CD4-positive, alpha-beta T cell treated with Interleukin-12 subunit alpha and Interleukin-12 subunit beta, for 1 hour (primary cell): ENCODE measurements at regions not wholly inside any gene's neighbourhood (a gene's known extent, or its start where the extent isn't known, plus 50 kb on each side); places are given as distances from the start of the nearest gene placed in this dataset.

Source experiments
- DNase-seq: peaks from one replicate; pipeline ENCODE4 v3.0.0-alpha.2; 2020

GRCh38 chr5:3891113-3891512 lies 295.5 kb downstream of the IRX1 start:
- no peak for DNase-seq

- DNase-seq: no peak
These were observed 297.9 kb downstream of the IRX1 start for GRCh38 chr5:3893527-3893926.

- DNase-seq: no peak
These were observed 298.3 kb downstream of the IRX1 start for GRCh38 chr5:3893975-3894374.

- DNase-seq: no peak
These were observed 300.5 kb downstream of the IRX1 start for GRCh38 chr5:3896098-3896497.

DNA sequence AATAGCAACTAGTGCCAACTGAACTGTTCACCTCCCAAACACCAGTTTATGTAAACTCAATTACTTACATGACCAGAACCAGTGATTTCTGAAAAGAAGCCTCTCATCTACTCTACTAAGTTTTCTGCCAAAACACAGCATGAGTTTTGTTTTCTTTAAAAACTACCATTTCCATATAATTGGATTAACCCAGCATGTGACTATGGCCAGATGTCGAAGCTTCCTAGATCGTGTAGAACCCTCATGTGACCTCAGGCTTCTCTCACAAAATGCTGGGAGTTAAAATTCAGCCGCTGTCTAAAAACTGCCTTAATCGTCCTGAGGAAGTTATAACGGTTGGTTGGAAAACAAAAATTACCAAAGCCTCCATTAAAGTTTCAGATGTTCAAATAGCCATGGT lies 303.5 kb downstream of the IRX1 start:
- no peak for DNase-seq

- no peak for DNase-seq
These were observed 309.0 kb downstream of the IRX1 start for GRCh38 chr5:3904584-3904983.

DNA sequence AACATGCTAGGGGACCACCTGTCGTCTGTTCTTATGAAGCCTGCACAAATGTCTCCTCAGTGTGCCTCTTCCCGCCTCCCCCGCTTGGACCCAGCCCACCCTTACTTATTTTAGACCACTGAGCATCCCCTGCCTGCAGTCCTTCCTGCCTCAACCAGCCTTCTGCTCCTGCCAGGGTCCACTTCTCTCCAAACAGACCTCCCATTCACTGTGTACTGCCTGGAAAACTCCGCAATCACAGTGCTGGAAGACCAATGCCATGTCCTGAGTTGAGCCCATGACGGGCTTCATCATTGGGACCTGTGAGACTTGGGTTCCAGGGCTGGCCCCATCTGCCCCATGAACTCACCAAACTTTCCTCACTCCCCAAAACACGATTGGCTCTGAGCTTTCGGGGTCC lies 309.4 kb downstream of the IRX1 start:
- DNase-seq: no peak

DNA sequence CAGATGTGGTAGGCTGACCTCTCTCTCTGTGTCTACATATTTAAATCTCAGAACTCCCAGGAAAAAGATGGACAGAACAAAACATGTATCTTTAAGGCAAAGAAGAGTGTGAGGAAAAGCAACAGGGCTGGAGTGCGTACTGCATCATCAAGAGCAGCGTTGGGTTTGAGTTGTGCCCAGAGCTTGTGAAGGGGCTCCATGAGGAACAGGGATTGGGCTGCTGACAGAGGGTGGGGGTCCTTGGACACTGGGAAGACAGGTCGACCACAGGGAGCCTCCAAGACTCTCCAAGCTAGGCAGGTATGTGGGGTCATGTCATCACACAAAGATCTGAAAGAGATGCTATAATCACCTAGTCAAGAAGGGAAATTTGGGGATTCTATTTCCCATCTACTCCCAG lies 309.9 kb downstream of the IRX1 start:
- no peak for DNase-seq

GRCh38 chr5:3911111-3911510 lies 315.5 kb downstream of the IRX1 start:
- DNase-seq: no peak

- no peak for DNase-seq
These were observed 316.1 kb downstream of the IRX1 start for GRCh38 chr5:3911773-3912172.

GRCh38 chr5:3912790-3913189 lies 317.2 kb downstream of the IRX1 start:
- no peak for DNase-seq

- no peak for DNase-seq
These were observed 317.6 kb downstream of the IRX1 start for GRCh38 chr5:3913279-3913678.

DNA sequence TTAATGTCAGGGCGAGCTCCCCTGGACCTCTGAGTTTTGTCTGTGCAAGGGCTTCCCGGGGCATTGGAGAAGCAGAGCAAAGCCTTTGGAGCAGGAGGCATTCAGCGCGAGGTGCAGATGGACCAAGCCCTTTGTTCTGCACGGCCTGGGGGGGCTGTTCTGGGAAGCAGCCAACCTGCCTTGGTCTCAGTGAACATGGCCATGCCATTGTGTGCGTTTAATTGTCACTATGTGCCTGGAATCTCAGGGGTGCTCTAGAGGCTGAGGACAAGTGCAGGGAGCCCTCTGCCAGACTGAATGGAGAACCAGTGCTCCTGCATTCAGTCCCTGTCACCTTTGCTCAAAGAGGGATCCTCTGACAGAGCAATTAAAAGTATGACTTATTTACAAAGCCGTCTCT lies 329.4 kb downstream of the IRX1 start:
- DNase-seq: no peak

DNA sequence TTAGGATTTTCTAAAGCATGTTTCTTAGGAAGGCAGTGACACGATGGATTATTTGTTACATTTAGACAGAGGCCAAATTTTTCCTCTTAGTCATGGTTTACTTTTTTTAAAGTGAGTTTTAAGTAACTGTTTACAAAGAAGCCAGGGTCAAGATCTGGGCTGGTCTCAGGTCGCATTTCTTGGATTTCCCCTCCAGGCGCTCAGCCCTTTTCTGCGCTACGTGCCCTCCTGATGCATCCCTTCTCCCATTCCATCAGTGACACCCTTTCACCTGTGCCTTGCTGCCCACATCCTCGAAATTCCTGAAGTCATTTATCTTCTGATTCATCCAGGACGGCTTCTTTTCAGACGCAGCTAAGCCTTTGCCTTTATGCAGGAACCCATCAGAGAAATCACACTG lies 330.3 kb downstream of the IRX1 start:
- DNase-seq: no peak

DNA sequence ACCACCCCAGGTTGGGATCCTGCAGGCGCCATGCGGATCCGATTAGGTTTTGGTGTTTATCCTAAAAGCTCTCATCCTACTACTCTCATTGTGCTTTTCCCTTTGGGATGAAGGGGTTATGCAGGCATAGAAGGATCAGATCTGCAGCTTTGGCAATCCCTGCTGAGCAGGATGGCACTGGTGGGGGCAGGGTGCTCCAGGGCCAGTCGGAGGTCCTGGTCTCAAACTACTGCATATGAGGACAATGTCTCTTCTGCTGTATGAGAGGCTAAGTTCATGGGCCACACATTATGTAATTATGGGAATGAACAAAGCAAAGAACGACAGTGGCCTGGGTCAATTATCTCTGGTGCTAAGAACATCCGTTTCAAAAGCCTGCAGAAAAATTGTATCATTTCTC lies 334.2 kb downstream of the IRX1 start:
- DNase-seq: no peak

- DNase-seq: no peak
These were observed 336.3 kb downstream of the IRX1 start for GRCh38 chr5:3931976-3932375.

DNA sequence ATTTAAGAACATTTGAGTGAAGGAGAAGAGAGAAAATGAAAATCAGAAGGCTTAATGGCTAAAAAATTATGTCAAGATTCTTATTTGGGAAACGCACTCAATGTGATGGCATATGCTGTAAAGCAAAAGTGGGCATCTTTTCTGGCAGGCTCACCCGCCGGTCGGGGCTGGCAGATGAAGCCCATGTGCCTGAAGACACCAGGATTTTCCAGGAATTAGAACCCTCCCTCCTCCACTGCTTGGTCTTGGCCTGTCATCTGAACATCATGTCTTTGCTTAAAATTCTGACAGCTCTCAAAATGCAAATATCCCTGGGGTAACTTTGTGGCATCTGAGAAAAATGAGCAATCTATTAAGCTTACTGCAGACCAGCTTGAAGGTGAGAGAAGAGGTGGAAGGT lies 337.9 kb downstream of the IRX1 start:
- DNase-seq: no peak

- DNase-seq: no peak
These were observed 338.3 kb downstream of the IRX1 start for GRCh38 chr5:3933966-3934365.

DNA sequence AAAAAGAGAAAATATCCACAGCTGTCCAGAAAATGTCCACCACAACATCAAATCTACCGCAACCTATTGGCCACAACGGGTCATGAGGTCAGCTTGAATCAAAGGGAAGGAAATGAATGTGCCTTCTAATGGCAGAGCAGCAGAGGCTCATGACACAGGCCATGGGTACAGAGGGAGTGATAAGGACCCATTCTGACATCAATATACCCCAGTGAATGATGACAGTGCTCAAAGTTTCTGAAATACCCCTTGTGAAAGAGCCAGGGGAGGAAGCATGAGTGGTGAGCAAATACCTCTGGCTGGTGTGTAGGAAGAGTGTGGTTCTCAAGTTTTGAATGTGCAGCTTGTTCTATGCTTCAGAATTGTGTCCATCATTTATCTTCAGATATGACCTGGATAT lies 348.2 kb downstream of the IRX1 start:
- no peak for DNase-seq

DNA sequence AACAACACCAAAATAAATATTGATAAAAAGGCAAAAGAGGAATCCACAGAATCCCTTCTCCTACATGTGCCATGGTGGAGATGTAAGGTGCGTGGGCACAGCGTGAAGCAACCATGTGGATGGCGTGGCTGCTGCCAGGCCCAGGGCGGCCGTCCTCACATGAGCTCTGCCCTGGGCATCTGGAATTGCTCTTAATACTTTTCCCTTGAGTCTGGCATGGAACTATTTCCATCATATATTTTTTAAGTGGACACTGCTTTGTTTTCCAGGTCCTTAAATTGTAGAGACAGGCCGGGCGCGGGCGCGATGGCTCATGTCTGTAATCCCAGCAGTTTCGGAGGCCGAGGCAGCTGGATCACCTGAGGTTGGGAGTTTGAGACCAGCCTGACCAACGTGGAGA lies 349.3 kb downstream of the IRX1 start:
- no peak for DNase-seq

DNA sequence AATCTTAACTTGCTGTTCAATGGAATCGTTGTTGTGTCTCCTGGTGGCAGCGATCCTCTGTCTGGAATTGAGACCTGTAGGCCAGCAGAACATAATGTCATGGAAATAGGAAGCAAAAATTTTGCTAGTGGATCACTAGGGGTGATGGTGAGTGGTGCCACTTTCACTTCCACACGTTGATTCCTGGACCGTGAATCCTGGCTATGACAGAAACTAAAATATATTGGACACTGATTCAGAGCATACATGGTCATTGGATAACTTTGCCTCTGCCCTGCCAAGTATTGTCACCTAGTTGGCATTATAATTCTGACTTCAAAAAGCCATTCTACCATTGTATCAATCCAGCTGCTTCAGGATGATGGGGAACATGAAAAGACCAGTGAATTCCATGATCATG lies 353.2 kb downstream of the IRX1 start:
- no peak for DNase-seq

- no peak for DNase-seq
These were observed 358.6 kb downstream of the IRX1 start for GRCh38 chr5:3954199-3954598.

DNA sequence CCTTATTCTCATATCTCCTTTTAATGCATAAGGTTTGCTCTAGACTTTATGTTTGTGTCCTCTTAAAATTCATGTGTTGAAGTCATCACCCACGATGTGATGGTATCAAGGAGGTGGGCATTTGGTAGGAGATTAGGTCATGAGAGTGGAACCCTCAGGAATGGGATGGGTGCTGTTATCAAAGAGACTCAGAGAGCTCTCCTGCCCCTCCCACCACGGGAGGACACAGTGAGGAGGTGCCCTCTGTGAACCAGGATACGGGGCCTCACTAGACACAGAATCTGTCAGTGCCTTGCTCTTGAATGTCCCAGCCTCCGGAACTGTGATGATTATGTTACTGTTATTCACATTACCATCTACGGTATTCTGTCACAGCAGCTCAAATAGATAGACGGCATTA lies 359.0 kb downstream of the IRX1 start:
- DNase-seq: no peak

GRCh38 chr5:3957658-3958057 lies 362.0 kb downstream of the IRX1 start:
- DNase-seq: no peak

DNA sequence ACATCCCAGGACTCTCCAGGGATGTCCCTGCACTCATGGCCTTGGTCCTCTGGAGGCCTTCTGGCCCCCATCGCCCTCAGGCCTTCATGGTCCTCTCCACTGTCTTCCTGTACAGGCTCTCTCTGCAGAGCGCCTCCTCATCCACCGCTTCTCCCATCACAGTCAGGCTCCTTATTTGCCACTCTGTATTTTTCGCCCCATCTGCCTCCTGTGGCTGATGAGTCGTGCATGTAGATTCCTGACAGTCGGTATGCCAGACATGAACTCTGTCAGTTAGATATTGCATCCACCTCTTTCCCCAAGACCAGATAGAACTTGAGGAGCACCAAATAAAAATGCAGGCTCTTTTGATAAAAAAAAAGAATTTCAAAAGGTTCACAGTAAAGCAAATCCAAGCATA lies 362.8 kb downstream of the IRX1 start:
- no peak for DNase-seq

GRCh38 chr5:3962113-3962512 lies 366.5 kb downstream of the IRX1 start:
- DNase-seq: no peak
